NCI-H2227 treated with DMSO at 0.1 percent for 48 hours (cell line): ENCODE measurements at regions not wholly inside any gene's neighbourhood (a gene's known extent, or its start where the extent isn't known, plus 50 kb on each side); places are given as distances from the start of the nearest gene placed in this dataset.

Source experiments
- DNase-seq: peaks from one replicate; lab custom pipeline; 2025; lab: John Stamatoyannopoulos, UW

DNA sequence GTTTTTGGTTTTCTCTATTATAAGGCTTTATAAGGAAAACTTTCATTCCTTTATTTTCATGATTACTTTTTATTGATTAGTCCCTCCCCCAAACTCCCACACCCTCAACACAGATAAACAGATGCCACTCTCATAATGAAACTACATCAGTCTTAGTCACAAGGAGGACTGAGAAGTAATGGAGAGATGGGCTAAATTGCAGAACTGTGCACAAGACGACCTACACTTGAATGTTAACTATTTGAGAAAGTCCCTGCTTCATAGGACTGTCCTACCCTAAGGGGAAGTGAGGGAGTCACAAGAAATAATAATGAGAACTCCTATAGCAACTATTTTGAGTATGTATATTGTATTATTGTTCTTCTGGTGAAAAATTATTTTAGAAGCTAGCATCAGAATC lies 360.8 kb downstream of the RBM43 start:
- no peak for DNase-seq

DNA sequence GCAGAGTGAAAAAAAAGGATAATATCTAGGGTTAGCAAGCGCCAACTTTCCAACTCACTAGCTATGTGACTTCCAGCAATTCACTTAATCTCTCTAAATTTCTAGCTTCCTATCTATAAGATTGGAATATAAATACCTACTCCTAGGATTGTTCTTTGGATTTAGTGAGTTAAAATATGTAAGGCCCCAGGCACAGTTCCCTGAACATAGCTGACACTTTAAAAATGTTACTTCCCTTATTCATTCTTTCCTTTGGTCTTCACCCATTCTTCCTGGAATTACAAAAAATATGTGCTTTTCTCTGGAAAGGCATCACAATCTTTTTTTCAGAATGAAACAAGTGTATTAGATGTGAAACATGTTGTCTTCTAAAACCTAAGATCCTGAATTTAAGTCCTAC lies 365.7 kb downstream of the RBM43 start:
- no peak for DNase-seq

- DNase-seq: no peak
Observed at GRCh38 chr2:150889141-150889540, 372.5 kb downstream of the RBM43 start.

- no peak for DNase-seq
Observed at GRCh38 chr2:150888337-150888736, 373.3 kb downstream of the RBM43 start.

- no peak for DNase-seq
Observed at GRCh38 chr2:150887926-150888325, 373.7 kb downstream of the RBM43 start.

DNA sequence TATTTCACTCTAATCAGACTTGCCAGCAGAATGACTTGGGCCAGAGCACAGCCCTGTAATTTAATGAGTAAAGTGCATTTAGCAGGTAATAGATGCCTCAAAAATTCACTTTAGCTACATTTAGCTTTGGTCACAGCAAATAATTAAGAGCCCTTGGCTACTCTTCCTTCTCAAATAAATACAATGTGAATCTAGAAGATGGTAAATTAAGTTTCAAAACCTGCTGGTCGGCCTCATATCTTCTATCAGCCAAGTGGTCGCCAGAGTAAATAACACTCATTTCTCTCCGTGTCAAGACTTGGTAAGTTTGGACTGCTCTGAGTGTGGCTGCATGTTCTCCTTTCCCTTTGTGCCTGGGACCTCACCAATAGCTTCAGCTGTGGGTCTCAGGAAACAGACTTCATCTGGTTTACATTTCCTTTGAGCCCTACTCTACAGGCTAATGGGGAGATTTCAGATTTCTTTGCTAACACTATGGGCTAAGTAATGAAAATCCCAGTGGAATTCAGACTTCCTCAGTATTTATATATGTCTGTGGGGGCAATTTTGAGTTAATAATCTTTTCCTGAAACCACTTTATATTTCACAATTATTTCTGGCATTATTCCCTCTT lies 375.8 kb downstream of the RBM43 start:
- no peak for DNase-seq

GRCh38 chr2:150885236-150885635 lies 376.4 kb downstream of the RBM43 start:
- no peak for DNase-seq

- no peak for DNase-seq
Observed at GRCh38 chr2:150883613-150883895, 378.1 kb downstream of the RBM43 start.

GRCh38 chr2:150882751-150883612 lies 378.7 kb downstream of the RBM43 start:
- no peak for DNase-seq

DNA sequence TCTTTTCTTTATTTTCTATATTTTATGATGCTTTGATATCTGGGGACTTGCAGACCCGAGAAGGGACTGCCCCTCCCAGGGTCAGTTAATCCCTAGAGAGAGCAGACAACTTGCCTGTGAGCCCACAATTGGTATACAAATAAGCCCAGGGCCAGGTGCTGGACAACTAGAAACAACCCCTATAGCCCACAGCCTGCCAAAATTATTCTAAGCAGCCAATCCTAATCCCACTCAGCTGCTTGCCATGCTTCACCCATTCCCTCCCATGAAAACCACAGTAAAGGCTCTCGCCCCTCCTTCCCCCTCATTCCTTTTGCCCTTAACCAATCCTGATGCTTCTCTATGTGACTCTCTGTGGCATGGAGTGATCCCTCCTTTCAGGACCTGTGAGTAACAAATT lies 380.7 kb downstream of the RBM43 start:
- no peak for DNase-seq

GRCh38 chr2:150878356-150878755 lies 383.3 kb downstream of the RBM43 start:
- DNase-seq: no peak

DNA sequence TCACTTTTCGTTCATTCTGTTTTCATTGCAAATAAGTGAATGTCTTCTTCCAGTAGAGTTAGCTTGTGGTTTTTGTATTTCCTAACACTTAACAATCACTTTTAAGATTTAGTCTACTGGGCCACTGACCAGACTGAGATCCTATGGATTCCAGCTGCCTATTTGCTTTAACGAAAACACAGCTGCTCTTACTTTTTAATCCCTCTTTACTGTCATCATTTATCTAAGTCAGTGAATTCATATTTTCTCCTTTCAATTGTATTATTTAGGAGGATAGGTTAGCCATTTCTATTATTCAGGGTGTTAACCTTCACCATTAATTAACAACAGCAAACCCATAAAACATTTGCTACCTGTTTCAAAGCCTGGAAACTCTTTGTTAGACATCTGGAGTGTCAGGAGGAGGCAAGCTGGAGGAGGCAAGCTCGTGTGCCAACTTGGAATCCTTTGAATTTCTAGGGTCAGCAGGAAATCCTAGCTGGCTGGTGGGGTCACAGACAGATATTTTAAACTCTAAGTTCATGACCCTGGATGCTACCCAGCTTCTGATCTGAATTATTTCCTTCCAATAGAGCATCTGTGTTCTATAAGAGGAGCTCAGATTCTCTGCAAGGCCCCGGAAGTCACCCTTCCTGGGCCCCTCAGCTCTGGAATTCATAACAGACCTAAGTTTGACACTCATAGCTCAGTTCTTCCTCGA lies 385.3 kb downstream of the RBM43 start:
- no peak for DNase-seq

DNA sequence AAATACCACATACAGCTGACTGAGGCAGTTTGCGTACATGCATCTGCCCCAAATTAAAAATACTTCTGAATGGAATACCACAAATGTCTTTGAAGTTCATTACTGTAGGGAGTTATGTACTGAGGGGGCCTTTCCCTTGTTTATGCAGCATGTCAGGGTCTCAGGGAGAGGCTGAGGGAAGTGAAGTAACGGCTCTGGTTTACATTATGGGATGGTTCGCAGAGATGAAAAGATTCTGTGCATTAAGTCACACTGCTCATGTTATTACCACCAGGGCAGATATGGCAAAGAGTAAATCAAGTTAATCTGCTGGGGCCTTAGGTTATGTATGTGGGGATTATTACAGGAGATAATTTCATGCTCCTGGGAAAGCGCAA lies 385.9 kb upstream of the RND3 start:
- no peak for DNase-seq

GRCh38 chr2:150872756-150873395 lies 385.4 kb upstream of the RND3 start:
- peak; percentile 54 for DNase-seq

GRCh38 chr2:150866431-150866830 lies 379.0 kb upstream of the RND3 start:
- DNase-seq: no peak

GRCh38 chr2:150863691-150864090 lies 376.2 kb upstream of the RND3 start:
- no peak for DNase-seq

- DNase-seq: no peak
Observed at GRCh38 chr2:150860301-150860700, 372.8 kb upstream of the RND3 start.

GRCh38 chr2:150859877-150860276 lies 372.4 kb upstream of the RND3 start:
- DNase-seq: no peak

- no peak for DNase-seq
Observed at GRCh38 chr2:150859162-150859561, 371.7 kb upstream of the RND3 start.

- DNase-seq: no peak
Observed at GRCh38 chr2:150858382-150858781, 370.9 kb upstream of the RND3 start.

DNA sequence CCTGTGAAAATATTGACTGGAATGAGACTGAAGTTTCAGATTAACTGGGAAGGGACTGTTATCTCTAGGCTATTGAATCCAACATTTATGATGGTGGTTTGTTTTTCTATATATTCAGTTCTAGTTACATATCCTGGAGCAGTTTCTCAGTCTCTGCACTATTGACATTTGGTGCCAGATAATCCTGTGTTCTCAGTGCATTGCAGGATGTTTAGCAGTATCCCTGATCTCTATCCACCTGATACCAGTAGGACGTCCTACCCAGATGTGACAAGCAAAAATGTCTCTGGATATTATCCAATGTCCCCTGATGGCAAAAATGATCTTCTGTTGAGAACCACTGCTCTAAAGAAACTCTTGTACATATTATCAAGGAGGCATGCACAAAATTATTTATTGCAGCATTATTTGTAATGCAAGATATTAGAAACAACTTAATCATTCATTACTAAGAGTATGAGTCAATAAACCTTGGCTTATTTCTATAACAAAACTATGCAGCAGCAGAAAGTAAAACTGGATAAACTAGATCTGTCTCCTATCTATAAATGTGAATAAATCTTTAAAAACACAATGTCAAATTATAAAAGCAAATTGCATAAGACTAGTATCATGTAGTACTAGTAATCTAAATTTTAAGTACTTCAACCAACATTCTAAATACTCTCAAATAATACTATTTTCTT lies 369.3 kb upstream of the RND3 start:
- DNase-seq: no peak

DNA sequence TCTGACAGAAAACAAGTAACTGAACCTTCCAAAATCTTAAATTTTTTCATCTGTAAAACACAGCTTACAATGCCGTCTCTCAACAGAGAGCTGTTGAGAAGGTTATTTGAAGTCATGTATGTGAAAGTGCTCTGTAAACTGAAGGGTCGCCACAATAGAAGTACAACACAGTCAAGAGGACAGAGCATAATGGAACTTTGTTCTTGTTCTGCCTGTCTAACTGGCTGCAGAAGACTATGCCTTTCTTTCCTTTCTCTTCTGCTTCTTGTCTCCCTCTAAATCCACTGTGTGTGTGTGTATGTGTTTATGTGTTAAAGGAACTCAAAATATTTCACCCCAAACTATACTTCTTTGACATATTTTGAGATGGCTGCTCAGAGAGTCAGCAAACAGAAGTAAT lies 365.8 kb upstream of the RND3 start:
- no peak for DNase-seq
